ENCODE measurements at regions not wholly inside any gene's neighbourhood (a gene's known extent, or its start where the extent isn't known, plus 50 kb on each side); places are given as distances from the start of the nearest gene placed in this dataset.
"Not testable (repeated sequence)": the region's sequence is repeated elsewhere in the genome, so short reads cannot be mapped to it uniquely, and the experiment has no call there.

GRCh38 chr4:49119345-49119744 lies 133.3 kb downstream of the CWH43 start:
- in situ Hi-C loops (cut with HindIII; ENCODE audit: extremely low pct_ligation_motif_present, low pct_unique_long_range_greater_than_20kb); H3K36me3 ChIP-seq (replicated peaks in 1 of 2; ENCODE audit: control insufficient read depth in 1 of 2, insufficient read depth in 2 of 2, low read length in 2 of 2); POLR2A ChIA-PET; H3K4me2 ChIP-seq (ENCODE audit: low read depth, low read length); H3K9ac ChIP-seq (ENCODE audit: insufficient read depth, low read depth, low read length); intact Hi-C loops (cut with micrococcal nuclease; ENCODE audit: unreplicated experiment); FAIRE-seq; BruUV-seq (replicated peaks); CTCF ChIA-PET (ENCODE audit: low intra/inter-chr PET ratio, low total read pairs); H4K20me1 ChIP-seq (ENCODE audit: insufficient read depth, low read length); H3K4me1 ChIP-seq (ENCODE audit: insufficient read depth, low read length); H3K27ac ChIP-seq (ENCODE audit: extremely low read length, insufficient read depth, low read length); H3K79me2 ChIP-seq (ENCODE audit: insufficient read depth, low read length); H2AFZ ChIP-seq (ENCODE audit: low read length); H3K4me3 ChIP-seq (replicated peaks in 1 of 3; ENCODE audit: insufficient read depth in 1 of 3, low read depth in 2 of 3, low read length in 3 of 3); H3K27me3 ChIP-seq (ENCODE audit: control insufficient read depth in 1 of 2, insufficient read depth in 2 of 2, low read length in 2 of 2): not testable (repeated sequence)
- DNase-seq (ENCODE audit: low spot score): peak; percentile 44
- 3% methylated on average over 8 of the region's 8 CpGs for WGBS (ENCODE audit: low lambda C conversion rate)
- TF ChIP-seq HHEX (CRISPR knock-in tag; IDR thresholded peaks at IDR 0.05): peak; percentile 19; the same call in 1 of the 2 replicates
- ATAC-seq: peak; percentile 24
- peaks cover 68% of the 10 kb centered on the region for H3K9me3 ChIP-seq (ENCODE audit: low read length)

GRCh38 chr4:49120042-49120779 lies 134.1 kb downstream of the CWH43 start:
- ATAC-seq: peak; percentile 13
- not testable (repeated sequence) for BruUV-seq (replicated peaks); H3K4me1 ChIP-seq (ENCODE audit: insufficient read depth, low read length)

More at GRCh38 chr4:49120042-49120779, 134.1 kb downstream of the CWH43 start:
- peak; percentile 50 for DNase-seq (ENCODE audit: low spot score)
- H3K4me2 ChIP-seq (ENCODE audit: low read depth, low read length); CTCF ChIA-PET (ENCODE audit: low intra/inter-chr PET ratio, low total read pairs); H4K20me1 ChIP-seq (ENCODE audit: insufficient read depth, low read length); H3K36me3 ChIP-seq (replicated peaks in 1 of 2; ENCODE audit: control insufficient read depth in 1 of 2, insufficient read depth in 2 of 2, low read length in 2 of 2); intact Hi-C loops (cut with micrococcal nuclease; ENCODE audit: unreplicated experiment); H3K27me3 ChIP-seq (ENCODE audit: control insufficient read depth in 1 of 2, insufficient read depth in 2 of 2, low read length in 2 of 2); in situ Hi-C loops (cut with HindIII; ENCODE audit: extremely low pct_ligation_motif_present, low pct_unique_long_range_greater_than_20kb); POLR2A ChIA-PET; H2AFZ ChIP-seq (ENCODE audit: low read length); H3K27ac ChIP-seq (ENCODE audit: extremely low read length, insufficient read depth, low read length); FAIRE-seq; H3K4me3 ChIP-seq (replicated peaks in 1 of 3; ENCODE audit: insufficient read depth in 1 of 3, low read depth in 2 of 3, low read length in 3 of 3); H3K9ac ChIP-seq (ENCODE audit: insufficient read depth, low read depth, low read length); H3K79me2 ChIP-seq (ENCODE audit: insufficient read depth, low read length): not testable (repeated sequence)
- 4% methylated on average over 15 of the region's 15 CpGs for WGBS (ENCODE audit: low lambda C conversion rate)
- peak; percentile 84 for TF ChIP-seq PRDM15 (CRISPR knock-in tag; IDR thresholded peaks at IDR 0.05)
- H3K9me3 ChIP-seq (ENCODE audit: low read length): peaks cover 64% of the 10 kb centered on the region
